GM12878 (cell line): ENCODE measurements at regions not wholly inside any gene's neighbourhood (a gene's known extent, or its start where the extent isn't known, plus 50 kb on each side); places are given as distances from the start of the nearest gene placed in this dataset.

ENCODE experiments used
- ATAC-seq: fragments of 200-7000 bp; cut with Tn5 transposase; 3 replicates; pipeline ENCODE4 v1.9.1; 2020; ENCODE audit warnings: mild to moderate bottlenecking, moderate library complexity
- BruUV-seq: library from RNA; stranded (reverse); fragments of 400-500 nt; replicated peaks from 2 replicates; lab custom pipeline; 2021; lab: Mats Ljungman, UMichigan
- CTCF ChIA-PET: fragments of 300-600 bp; sonication (Branson Sonifier 250); formaldehyde crosslinking; extraction: SDS; loops from one replicate; lab custom pipeline; 2021; ENCODE audit warnings: inconsistent platforms; lab: Yijun Ruan, JAX
- POLR2A ChIA-PET: fragments of 350-600 bp; formaldehyde crosslinking; extraction: SDS; loops from one replicate; lab custom pipeline; 2021; ENCODE audit warnings: inconsistent platforms; lab: Charles Lee
- RAD21 ChIA-PET: fragments of 300-600 bp; sonication (Branson Sonifier 250); formaldehyde crosslinking; loops from one replicate; lab custom pipeline; 2023; ENCODE audit warnings: antibody characterized with exemption; ENCODE audit not compliant: unreplicated experiment; lab: Charles Lee
- SMC1A ChIA-PET: fragments of 300-600 bp; sonication (Branson Sonifier 250); formaldehyde crosslinking; loops from one replicate; lab custom pipeline; 2023; ENCODE audit not compliant: unreplicated experiment, uncharacterized antibody; lab: Charles Lee
- DNase-seq: peaks from one replicate; pipeline ENCODE4 v3.0.0-alpha.2; 2011; ENCODE audit warnings: low read depth, low spot score
- FAIRE-seq: peaks from 3 replicates; lab custom pipeline; 2011; peaks lifted over from hg19 to GRCh38; lab: Jason Lieb, UNC
- H2AFZ ChIP-seq: 2 replicates; pipeline ENCODE4 v1.6.0; 2011; ENCODE audit warnings: low read depth, low read length, control low read depth; ENCODE audit not compliant: control insufficient read depth
- H3K27ac ChIP-seq: 2 replicates; pipeline ENCODE4 v1.5.1; 2011; ENCODE audit warnings: control low read depth; ENCODE audit not compliant: control insufficient read depth, insufficient read depth
- H3K27me3 ChIP-seq, 2 experiments: replicated peaks in 1 of 2; 2 replicates each; pipeline versions ENCODE4 v1.6.0 to v1.6.1; 2011; ENCODE audit warnings: low read length in 1 of 2; ENCODE audit not compliant: control insufficient read depth in 2 of 2, insufficient read depth in 2 of 2
- H3K36me3 ChIP-seq, 2 experiments: 2 replicates each; pipeline ENCODE4 v1.5.1; 2011; ENCODE audit warnings: low read length in 1 of 2; ENCODE audit not compliant: control insufficient read depth in 2 of 2, insufficient read depth in 2 of 2
- H3K4me1 ChIP-seq: 2 replicates; pipeline ENCODE4 v1.6.1; 2011; ENCODE audit warnings: mild to moderate bottlenecking, low read length, moderate library complexity, mixed read lengths; ENCODE audit not compliant: control insufficient read depth, insufficient read depth
- H3K4me2 ChIP-seq: 2 replicates; pipeline ENCODE4 v1.6.0; 2011; ENCODE audit warnings: control low read depth; ENCODE audit not compliant: control insufficient read depth, insufficient read depth
- H3K4me3 ChIP-seq: fragments of 200-600 bp; sonication (generic); 2 replicates; pipeline ENCODE4 v1.5.1; 2016
- H3K79me2 ChIP-seq: 2 replicates; pipeline ENCODE4 v1.6.0; 2011; ENCODE audit warnings: low read length; ENCODE audit not compliant: control insufficient read depth, insufficient read depth
- H3K9ac ChIP-seq: 2 replicates; pipeline ENCODE4 v1.8.0; 2011; ENCODE audit warnings: low read length, control low read depth, mixed read lengths; ENCODE audit not compliant: control insufficient read depth, insufficient read depth
- H3K9me3 ChIP-seq: replicated peaks from 3 replicates; pipeline ENCODE4 v1.5.1; 2011; ENCODE audit warnings: mild to moderate bottlenecking, low read length; ENCODE audit not compliant: control insufficient read depth, insufficient read depth
- H4K20me1 ChIP-seq: 2 replicates; pipeline ENCODE4 v1.6.0; 2011; ENCODE audit not compliant: control insufficient read depth, insufficient read depth
- BCL11A ChIP-seq: IDR thresholded peaks from 2 replicates; pipeline ENCODE4 v1.6.1; 2011; ENCODE audit warnings: low read depth, low read length
- CEBPB ChIP-seq, 2 experiments: fragments of 150-350 bp in 1 of 2; IDR thresholded peaks; 2 replicates each; pipeline ENCODE4 v1.6.1; 2012 to 2014; ENCODE audit warnings: low read depth in 2 of 2, low read length in 2 of 2, borderline replicate concordance in 1 of 2, inconsistent platforms in 1 of 2
- KAT2A ChIP-seq: conservative IDR thresholded peaks from 2 replicates; pipeline ENCODE4 v1.6.1; 2011; ENCODE audit warnings: low read depth, low read length; ENCODE audit not compliant: control insufficient read depth
- MAX ChIP-seq: IDR thresholded peaks from 2 replicates; pipeline ENCODE4 v1.6.1; 2012; ENCODE audit warnings: low read depth, low read length, improper control_type of control experiment
- MYB ChIP-seq: fragments of 150-350 bp; IDR thresholded peaks from 2 replicates; pipeline ENCODE4 v1.6.1; 2014; ENCODE audit warnings: mild to moderate bottlenecking, low read depth, low read length, borderline replicate concordance
- NKRF ChIP-seq: fragments of 450-650 bp; conservative IDR thresholded peaks from 2 replicates; pipeline ENCODE4 v1.6.1; 2017; ENCODE audit warnings: mild to moderate bottlenecking, moderate library complexity
- NR2C1 ChIP-seq: fragments of 450-650 bp; IDR thresholded peaks from 2 replicates; pipeline ENCODE4 v1.6.1; 2017; ENCODE audit warnings: antibody characterized with exemption, mild to moderate bottlenecking, moderate library complexity
- RCOR1 ChIP-seq: conservative IDR thresholded peaks from 2 replicates; pipeline ENCODE4 v1.6.1; 2012; ENCODE audit warnings: low read depth, low read length, improper control_type of control experiment
- SIN3A ChIP-seq: IDR thresholded peaks from 2 replicates; pipeline ENCODE4 v1.6.1; 2012; ENCODE audit warnings: low read depth, low read length, improper control_type of control experiment
- SUZ12 ChIP-seq: fragments of 200-600 bp; sonication (generic); IDR thresholded peaks from one replicate; pipeline ENCODE4 v1.6.1; 2018; ENCODE audit warnings: antibody characterized with exemption, mild to moderate bottlenecking; ENCODE audit not compliant: unreplicated experiment
- TAF1 ChIP-seq: IDR thresholded peaks from 2 replicates; pipeline ENCODE4 v1.6.1; 2011; ENCODE audit warnings: mild to moderate bottlenecking, low read depth, low read length, borderline replicate concordance
- YBX1 ChIP-seq: fragments of 450-650 bp; IDR thresholded peaks from 2 replicates; pipeline ENCODE4 v1.6.1; 2016; ENCODE audit warnings: antibody characterized with exemption
- WGBS: methylation state at CpG from one replicate; pipeline ENCODE4 v1.1.6; 2016; ENCODE audit warnings: low lambda C conversion rate; ENCODE audit not compliant: insufficient replicate concordance, insufficient coverage; ENCODE audit errors: missing lambda C conversion rate; 5-methylcytosine and 5-hydroxymethylcytosine counted together
- in situ Hi-C: fragments of 300-500 bp; cut with MboI; formaldehyde crosslinking; loops from 9 replicates; pipeline ENCODE4 v1.14.3; 2018; ENCODE audit warnings: mixed read lengths
- intact Hi-C: fragments of 100-400 bp; cut with micrococcal nuclease; formaldehyde crosslinking; loops from one replicate; pipeline ENCODE4 v1.14.2; 2022; ENCODE audit not compliant: unreplicated experiment

- ATAC-seq (no peak), DNase-seq (no peak), FAIRE-seq (no peak)
- no peaks in the 10 kb centered on the region for H3K36me3 ChIP-seq
- H2AFZ ChIP-seq: no peak overlapping the region
- no peaks in the 10 kb centered on the region for H3K9me3 ChIP-seq
- in situ Hi-C loops (no loop called here), intact Hi-C loops (no loop called here)
- no TSS peak for BruUV-seq
- H3K27ac ChIP-seq: no peak overlapping the region
- no peaks in the 10 kb centered on the region for H3K79me2 ChIP-seq
- ChIA-PET SMC1A (interaction anchor here (1.0 kb wide), 2 partner anchors 9 to 15 kb away, joined by 3 read pairs; no protein-coding TSS in a partner anchor), CTCF (no interaction called here), RAD21 (no interaction called here), POLR2A (no interaction called here)
- no peak overlapping the region for H3K9ac ChIP-seq
- H3K27me3 ChIP-seq: no peaks in the 10 kb centered on the region
- no peak overlapping the region for H3K4me2 ChIP-seq
- H4K20me1 ChIP-seq: no peaks in the 10 kb centered on the region
- H3K4me3 ChIP-seq: no peak overlapping the region
- 47% methylated on average over 14 of the region's 14 CpGs for WGBS
- TF ChIP-seq RCOR1 (no peak), CEBPB (IDR thresholded peaks at IDR 0.05; ENCODE audit: borderline replicate concordance in 1 of 2, low read depth in 2 of 2, low read length in 2 of 2) (no peak), BCL11A (no peak)
- no peaks in the 10 kb centered on the region for H3K4me1 ChIP-seq
Measured at GRCh38 chr18:76545433-76546087, 50.5 kb upstream of the ZNF516 start.

GRCh38 chr18:76544511-76545345 is 49.7 kb upstream of the ZNF516 start:
- no peaks in the 10 kb centered on the region for H3K27me3 ChIP-seq
- DNase-seq: no peak
- ChIA-PET POLR2A (no interaction called here), SMC1A (interaction anchor here (1.0 kb wide), 1 partner anchor 10 kb away, joined by 3 read pairs; no protein-coding TSS in a partner anchor), CTCF (no interaction called here), RAD21 (no interaction called here)
- intact Hi-C loops (no loop called here), in situ Hi-C loops (no loop called here)
- no peak for ATAC-seq
- H2AFZ ChIP-seq: no peak overlapping the region
- H3K9ac ChIP-seq: no peak overlapping the region
- no peaks in the 10 kb centered on the region for H3K36me3 ChIP-seq
- no TSS peak for BruUV-seq
- WGBS: 36% methylated on average over 10 of the region's 10 CpGs
- no peak overlapping the region for H3K4me2 ChIP-seq
- no peak overlapping the region for H3K27ac ChIP-seq
- H4K20me1 ChIP-seq: no peaks in the 10 kb centered on the region
- no peak overlapping the region for H3K4me3 ChIP-seq
- FAIRE-seq: no peak
- H3K4me1 ChIP-seq: no peaks in the 10 kb centered on the region
- TF ChIP-seq NR2C1: no peak
- no peak for TF ChIP-seq MYB
- no peak for TF ChIP-seq SIN3A
- no peak for TF ChIP-seq NKRF
- no peak for TF ChIP-seq YBX1
- TF ChIP-seq MAX: no peak
- no peak for TF ChIP-seq KAT2A
- TF ChIP-seq SUZ12: no peak
- no peak for TF ChIP-seq TAF1
- H3K9me3 ChIP-seq: no peaks in the 10 kb centered on the region
- no peaks in the 10 kb centered on the region for H3K79me2 ChIP-seq
